ENCODE measurements at regions not wholly inside any gene's neighbourhood (a gene's known extent, or its start where the extent isn't known, plus 50 kb on each side); places are given as distances from the start of the nearest gene placed in this dataset.

DNA sequence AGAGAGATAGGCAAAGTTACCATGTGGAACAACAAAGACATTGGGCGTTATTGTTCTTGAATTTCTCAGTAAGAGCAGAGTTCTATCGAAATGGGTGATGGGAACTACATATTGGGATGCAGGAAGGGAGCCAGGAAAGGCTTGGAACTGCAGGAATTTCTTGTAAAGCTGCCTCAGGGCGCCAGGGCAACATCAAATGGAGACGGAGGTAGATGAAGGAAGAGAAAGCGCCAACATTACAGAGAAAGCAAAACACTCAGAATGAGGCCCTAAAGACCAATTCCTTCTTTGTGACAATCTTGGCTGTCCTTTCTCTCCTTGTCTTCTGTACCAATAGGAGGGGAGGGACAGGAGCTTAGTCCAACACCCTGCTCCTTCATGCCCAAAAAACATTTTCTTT is 148.4 kb downstream of the RPAP3 start:
- TF ChIP-seq KLF8 (tag by site-specific recombination; IDR thresholded peaks at IDR 0.05) = no peak
- TF ChIP-seq SCRT2 (tag by site-specific recombination; IDR thresholded peaks at IDR 0.05) = no peak
- TF ChIP-seq ZIC2 (tag by site-specific recombination; IDR thresholded peaks at IDR 0.05) = no peak
- TF ChIP-seq ZNF776 (tag by site-specific recombination; IDR thresholded peaks at IDR 0.05; ENCODE audit: borderline replicate concordance) = no peak
- no peak for TF ChIP-seq SALL2 (tag by site-specific recombination; IDR thresholded peaks at IDR 0.05; ENCODE audit: borderline replicate concordance)
- no peak for TF ChIP-seq ZNF544 (tag by site-specific recombination; IDR thresholded peaks at IDR 0.05)
- TF ChIP-seq ZBTB20 (tag by site-specific recombination; IDR thresholded peaks at IDR 0.05) = no peak
- no peak for TF ChIP-seq ZBTB49 (tag by site-specific recombination; IDR thresholded peaks at IDR 0.05; ENCODE audit: low read depth)
- TF ChIP-seq ZNF16 (tag by site-specific recombination; IDR thresholded peaks at IDR 0.05; ENCODE audit: low read depth) = no peak
- TF ChIP-seq ZNF274 (IDR thresholded peaks at IDR 0.05; ENCODE audit: low read length) = no peak
- no peak for TF ChIP-seq ZNF274 (tag by site-specific recombination; IDR thresholded peaks at IDR 0.05; ENCODE audit: borderline replicate concordance)
- TF ChIP-seq ZNF610 (tag by site-specific recombination; IDR thresholded peaks at IDR 0.05; ENCODE audit: borderline replicate concordance) = no peak
- TF ChIP-seq ZNF23 (tag by site-specific recombination; IDR thresholded peaks at IDR 0.05; ENCODE audit: borderline replicate concordance) = no peak
- no peak for TF ChIP-seq ZBTB6 (tag by site-specific recombination; IDR thresholded peaks at IDR 0.05)
- TF ChIP-seq ZNF121 (tag by site-specific recombination; IDR thresholded peaks at IDR 0.05) = no peak
- TF ChIP-seq, protein P1, sequence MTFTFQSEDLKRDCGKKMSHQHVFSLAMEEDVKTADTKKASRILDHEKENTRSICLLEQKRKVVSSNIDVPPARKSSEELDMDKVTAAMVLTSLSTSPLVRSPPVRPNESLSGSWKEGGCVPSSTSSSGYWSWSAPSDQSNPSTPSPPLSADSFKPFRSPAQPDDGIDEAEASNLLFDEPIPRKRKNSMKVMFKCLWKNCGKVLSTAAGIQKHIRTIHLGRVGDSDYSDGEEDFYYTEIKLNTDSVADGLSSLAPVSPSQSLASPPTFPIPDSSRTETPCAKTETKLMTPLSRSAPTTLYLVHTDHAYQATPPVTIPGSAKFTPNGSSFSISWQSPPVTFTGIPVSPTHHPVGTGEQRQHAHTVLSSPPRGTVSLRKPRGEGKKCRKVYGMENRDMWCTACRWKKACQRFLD (tag by site-specific recombination; IDR thresholded peaks at IDR 0.05) = no peak
- TF ChIP-seq ZBTB7A (tag by site-specific recombination; IDR thresholded peaks at IDR 0.05; ENCODE audit: low read depth) = no peak
- no peak for TF ChIP-seq SCRT1 (tag by site-specific recombination; IDR thresholded peaks at IDR 0.05; ENCODE audit: borderline replicate concordance)
- no peaks in the 10 kb centered on the region for H3K36me3 ChIP-seq (ENCODE audit: control insufficient read depth in 2 of 2, insufficient read depth in 1 of 2, low read length in 2 of 2)
- ChIA-PET POLR2A (no interaction called here), CTCF (no interaction called here)
- no peaks in the 10 kb centered on the region for H3K9me3 ChIP-seq (ENCODE audit: control insufficient read depth, insufficient read depth, low read depth, low read length)
- no peaks in the 10 kb centered on the region for H3K4me1 ChIP-seq (ENCODE audit: control insufficient read depth, insufficient read depth, low read length)
- H3K4me3 ChIP-seq (ENCODE audit: low read depth, low read length) = no peak overlapping the region
- no peak overlapping the region for H3K27ac ChIP-seq (ENCODE audit: extremely low read depth, low read depth, low read length)

DNA sequence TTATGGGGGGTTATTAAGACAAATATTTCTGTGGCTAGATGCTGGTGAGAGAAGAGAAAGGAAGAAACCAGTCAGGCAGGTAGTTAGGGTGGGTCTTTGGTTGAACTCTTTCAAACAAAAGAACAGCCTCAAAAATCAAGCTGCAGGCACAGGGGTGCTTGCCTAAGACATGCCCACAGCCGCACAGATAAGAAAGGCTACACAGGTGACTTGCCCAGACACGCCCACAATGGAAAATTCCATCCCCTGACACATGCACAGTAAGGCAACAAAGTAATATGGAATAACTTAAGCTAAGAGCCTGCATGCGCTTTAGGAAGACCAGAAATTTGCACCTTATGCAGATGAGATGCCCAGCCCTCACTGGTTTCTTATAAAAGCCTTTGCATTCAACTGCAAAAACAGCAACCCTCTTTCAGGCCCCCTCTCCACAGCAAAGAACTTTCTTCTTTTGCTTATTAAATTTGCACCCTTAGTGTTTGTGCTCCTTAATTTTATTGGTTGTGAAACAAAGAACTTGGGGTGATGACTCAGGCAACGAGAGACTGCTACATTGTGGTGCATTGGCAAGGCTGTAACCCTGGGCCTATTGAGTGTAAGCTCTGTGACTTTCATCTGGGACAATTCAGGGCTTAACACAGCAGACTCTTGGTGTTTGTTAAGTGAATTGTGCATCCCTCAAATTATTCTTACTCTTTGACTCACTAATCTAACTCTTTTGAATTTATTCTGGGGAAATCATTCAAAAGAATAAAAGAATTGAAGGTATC is 149.4 kb downstream of the RPAP3 start:
- no peaks in the 10 kb centered on the region for H3K36me3 ChIP-seq (ENCODE audit: control insufficient read depth in 2 of 2, insufficient read depth in 1 of 2, low read length in 2 of 2)
- ChIA-PET POLR2A (no interaction called here), CTCF (interaction anchor here (1.2 kb wide), 1 partner anchor 10 kb away, joined by 3 read pairs; no protein-coding TSS in a partner anchor)
- no peak for TF ChIP-seq ZNF692 (tag by site-specific recombination; IDR thresholded peaks at IDR 0.05)
- TF ChIP-seq SETDB1 (IDR thresholded peaks at IDR 0.05; ENCODE audit: insufficient read length, low read length) = peak; percentile 26
- H3K27ac ChIP-seq (ENCODE audit: extremely low read depth, low read depth, low read length) = no peak overlapping the region
- H3K4me3 ChIP-seq (ENCODE audit: low read depth, low read length) = no peak overlapping the region
- H3K4me1 ChIP-seq (ENCODE audit: control insufficient read depth, insufficient read depth, low read length) = no peaks in the 10 kb centered on the region
- H3K9me3 ChIP-seq (ENCODE audit: control insufficient read depth, insufficient read depth, low read depth, low read length) = no peaks in the 10 kb centered on the region
